HG03558 (cell line): ENCODE measurements at regions not wholly inside any gene's neighbourhood (a gene's known extent, or its start where the extent isn't known, plus 50 kb on each side); places are given as distances from the start of the nearest gene placed in this dataset.

Source experiments
- ATAC-seq: cut with Tn5 transposase; IDR thresholded peaks from one replicate; pipeline ENCODE4 v1.9.1; 2021; ENCODE audit warnings: moderate number of reproducible peaks; ENCODE audit not compliant: unreplicated experiment; ENCODE audit errors: extremely low read depth

GRCh38 chr13:89574077-89574476, 1773.4 kb upstream of the MIR17HG start:
- no peak for ATAC-seq

DNA sequence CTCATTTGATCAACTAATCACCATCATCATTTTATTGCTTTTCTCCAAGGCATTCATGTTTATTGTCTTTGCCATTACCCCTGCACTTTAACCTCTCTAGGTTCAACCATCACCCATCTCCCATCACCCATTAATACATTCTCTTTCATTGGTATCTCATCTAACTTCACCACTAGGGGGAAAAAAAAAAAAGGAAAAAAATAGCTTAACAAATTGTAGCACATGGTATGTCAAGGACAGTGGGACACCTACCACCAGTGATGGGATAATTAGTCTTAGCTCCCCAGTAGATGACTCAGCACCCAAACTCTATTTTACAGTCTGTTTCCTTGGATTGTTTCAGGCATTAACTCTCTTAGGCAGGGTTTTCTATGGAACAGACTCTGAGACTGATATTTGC, 1770.2 kb upstream of the MIR17HG start:
- ATAC-seq, result no peak

DNA sequence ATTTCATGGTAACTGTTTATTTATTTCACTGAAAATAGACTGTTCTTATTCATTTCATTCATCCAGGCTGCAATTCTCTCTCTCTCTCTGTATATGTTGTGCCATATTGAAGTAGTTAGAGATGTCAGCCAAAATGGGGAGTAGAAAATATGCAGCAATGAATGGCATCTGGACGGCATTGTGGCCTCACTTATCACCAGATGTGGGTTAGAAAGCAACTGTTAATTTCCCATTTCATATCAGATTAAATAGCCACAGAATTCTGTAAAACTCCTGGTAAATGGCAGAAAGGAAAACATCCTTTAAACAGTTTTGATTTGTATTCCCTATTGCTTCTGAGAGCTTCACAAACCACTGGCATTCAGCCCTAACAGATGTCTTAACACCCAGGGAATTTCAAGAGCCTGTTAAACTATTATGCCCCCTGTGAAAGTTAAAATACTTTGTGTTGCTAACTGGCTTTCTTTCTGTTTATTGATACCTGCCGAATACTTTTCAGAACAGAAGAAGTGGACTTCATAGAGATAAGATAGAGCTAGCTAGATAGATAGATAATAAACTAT, 1763.3 kb upstream of the MIR17HG start:
- no peak for ATAC-seq

- ATAC-seq, result no peak
Observed at GRCh38 chr13:89602655-89603054, 1744.8 kb upstream of the MIR17HG start.

- no peak for ATAC-seq
Observed at GRCh38 chr13:89603187-89603586, 1744.3 kb upstream of the MIR17HG start.

DNA sequence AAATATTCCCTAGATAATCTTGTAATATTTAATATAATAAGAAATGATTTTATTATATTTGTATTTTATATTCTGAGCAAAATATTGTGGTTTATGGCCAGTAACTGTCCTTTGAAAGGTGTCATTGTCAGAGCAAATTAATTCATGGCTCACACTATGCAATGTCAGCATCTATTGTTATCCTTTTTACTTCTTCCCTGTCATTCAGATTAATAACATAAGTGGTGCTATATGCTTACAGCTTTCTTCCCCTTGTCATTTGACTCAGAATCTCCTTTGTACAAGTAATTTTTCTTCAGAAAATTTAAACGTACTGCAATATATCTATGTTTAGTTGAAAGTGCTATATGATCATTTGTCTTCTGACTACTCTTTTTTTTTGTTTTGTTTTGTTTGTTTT, 1738.2 kb upstream of the MIR17HG start:
- no peak for ATAC-seq

DNA sequence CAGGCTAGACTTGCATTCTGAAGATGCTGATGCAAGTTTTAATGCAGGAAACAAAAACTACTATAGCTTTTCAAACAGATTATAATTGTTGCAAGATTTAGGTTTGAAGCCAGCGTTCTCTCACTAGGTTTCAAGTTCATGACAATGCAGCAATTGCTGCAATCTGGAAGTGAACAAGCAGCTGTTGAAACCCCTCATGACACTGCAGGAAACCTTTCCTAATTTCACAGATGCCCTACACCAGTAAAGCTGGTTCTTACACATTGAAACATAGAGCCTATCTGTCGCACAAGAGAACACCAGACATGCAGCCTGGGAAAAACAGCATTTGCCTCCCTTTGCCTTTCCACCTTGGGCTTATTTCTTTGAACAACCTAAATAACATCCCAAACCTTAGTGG, 1737.2 kb upstream of the MIR17HG start:
- no peak for ATAC-seq

GRCh38 chr13:89610881-89611280, 1736.6 kb upstream of the MIR17HG start:
- no peak for ATAC-seq

GRCh38 chr13:89627996-89628395, 1719.5 kb upstream of the MIR17HG start:
- ATAC-seq, result no peak

GRCh38 chr13:89628567-89628966, 1718.9 kb upstream of the MIR17HG start:
- ATAC-seq, result no peak

DNA sequence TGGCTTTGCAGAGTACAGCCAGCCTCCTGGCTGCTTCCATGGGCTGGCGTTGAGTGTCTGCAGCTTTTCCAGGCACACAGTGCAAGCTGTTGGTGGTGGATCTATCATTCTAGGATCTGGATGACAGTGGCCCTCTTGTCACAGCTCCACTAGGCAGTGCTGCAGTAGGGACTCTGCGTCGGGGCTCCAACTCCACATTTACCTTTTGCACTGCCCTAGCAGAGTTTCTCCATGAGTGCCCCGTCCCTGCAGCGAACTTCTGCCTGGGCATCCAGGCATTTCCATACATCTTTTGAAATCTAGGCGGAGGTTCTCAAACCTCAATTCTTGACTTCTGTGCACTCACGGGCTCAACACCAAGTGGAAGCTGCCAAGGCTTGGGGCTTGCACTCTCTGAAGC, 1697.3 kb upstream of the MIR17HG start:
- ATAC-seq, result no peak

- no peak for ATAC-seq
Observed at GRCh38 chr13:89660752-89661151, 1686.7 kb upstream of the MIR17HG start.

GRCh38 chr13:89673789-89674311, 1673.6 kb upstream of the MIR17HG start:
- ATAC-seq, result no peak

DNA sequence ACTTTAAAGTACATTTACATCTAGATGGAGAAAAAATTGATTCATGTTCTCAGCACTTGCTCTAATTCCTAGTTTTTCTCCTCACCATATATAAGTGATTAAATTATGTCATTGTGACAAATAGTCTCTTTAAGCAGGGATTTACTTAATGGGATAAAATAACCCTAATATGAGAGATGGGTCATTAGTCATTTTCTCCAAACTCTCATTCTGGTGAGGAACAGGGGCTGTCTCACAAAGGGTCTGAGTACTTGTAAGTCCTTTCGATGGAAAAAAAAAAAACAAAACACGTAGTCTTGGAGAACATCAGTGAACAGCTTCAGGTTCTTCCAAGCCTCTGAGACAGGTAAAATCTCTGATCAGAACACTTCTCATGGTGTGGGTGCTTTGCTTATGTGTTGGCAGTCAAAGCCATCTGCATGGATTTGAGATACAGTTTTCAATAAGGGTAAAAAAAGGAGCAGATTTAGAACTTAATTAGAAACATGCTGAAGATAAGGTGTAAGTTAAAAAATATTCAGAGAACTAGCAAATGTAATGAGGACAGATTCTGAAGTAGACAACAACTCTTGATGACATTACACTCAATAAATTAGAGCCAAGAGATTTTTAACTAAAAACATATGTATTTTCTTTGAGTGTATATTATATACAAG, 1668.9 kb upstream of the MIR17HG start:
- no peak for ATAC-seq

- ATAC-seq, result no peak
Observed at GRCh38 chr13:89684896-89685295, 1662.6 kb upstream of the MIR17HG start.

- ATAC-seq, result no peak
Observed at GRCh38 chr13:89686171-89686570, 1661.3 kb upstream of the MIR17HG start.

DNA sequence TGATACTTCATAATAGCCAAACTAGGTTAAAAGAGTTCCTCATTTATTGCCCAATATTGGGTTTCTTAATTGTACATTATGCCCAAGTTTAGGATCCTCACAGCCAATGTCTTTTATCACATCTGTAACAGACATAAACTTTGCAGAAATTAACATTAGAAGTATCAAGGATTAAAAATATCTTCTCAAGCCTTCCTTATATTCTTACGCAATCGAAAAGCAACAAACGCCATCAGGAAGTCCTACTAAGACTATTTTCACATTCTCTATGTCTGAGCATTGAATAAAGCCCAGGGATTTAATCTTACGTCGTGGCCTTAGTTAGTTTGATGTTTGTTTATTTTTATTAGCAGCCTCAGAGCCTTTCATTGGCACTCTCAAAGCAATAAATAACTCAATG, 1660.4 kb upstream of the MIR17HG start:
- ATAC-seq, result no peak

- ATAC-seq, result no peak
Observed at GRCh38 chr13:89688918-89689317, 1658.6 kb upstream of the MIR17HG start.

DNA sequence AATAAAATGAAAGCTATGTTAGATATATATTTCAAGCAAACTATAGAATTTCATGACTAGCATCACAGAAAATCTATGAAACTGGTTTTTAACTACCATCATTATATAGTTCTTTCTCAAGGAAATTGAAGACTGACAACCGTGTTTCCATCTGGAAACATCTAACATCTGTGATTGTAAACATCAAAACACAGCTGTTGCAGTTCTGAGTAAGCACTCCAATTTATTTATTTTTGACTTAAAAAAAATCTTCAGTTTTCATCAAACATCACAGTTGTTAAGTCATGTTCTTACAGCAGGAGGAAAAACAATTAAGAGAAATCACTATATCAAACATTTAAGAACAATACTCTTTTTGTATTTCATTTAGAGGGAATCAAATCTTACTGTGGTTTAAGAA, 1653.0 kb upstream of the MIR17HG start:
- ATAC-seq, result no peak

GRCh38 chr13:89695343-89696257, 1651.9 kb upstream of the MIR17HG start:
- no peak for ATAC-seq

- no peak for ATAC-seq
Observed at GRCh38 chr13:89701913-89702312, 1645.6 kb upstream of the MIR17HG start.
